ENCODE measurements at regions not wholly inside any gene's neighbourhood (a gene's known extent, or its start where the extent isn't known, plus 50 kb on each side); places are given as distances from the start of the nearest gene placed in this dataset.

- TF ChIP-seq CTCF (IDR thresholded peaks at IDR 0.05; ENCODE audit: low read depth, low read length, poor library complexity, severe bottlenecking): no peak
- TF ChIP-seq EZH2phosphoT487 (IDR thresholded peaks at IDR 0.05; ENCODE audit: borderline replicate concordance, low read length): no peak
Measured at GRCh38 chr5:120749737-120750136, 285.6 kb downstream of the PRR16 start.
